ENCODE measurements at regions not wholly inside any gene's neighbourhood (a gene's known extent, or its start where the extent isn't known, plus 50 kb on each side); places are given as distances from the start of the nearest gene placed in this dataset.

GRCh38 chr6:92216717-92217116 lies 1202.6 kb downstream of the EPHA7 start:
- no peaks in the 10 kb centered on the region for H3K27me3 ChIP-seq (ENCODE audit: control insufficient read depth, extremely low read depth, insufficient read depth, low read length)
- TF ChIP-seq, protein P1, sequence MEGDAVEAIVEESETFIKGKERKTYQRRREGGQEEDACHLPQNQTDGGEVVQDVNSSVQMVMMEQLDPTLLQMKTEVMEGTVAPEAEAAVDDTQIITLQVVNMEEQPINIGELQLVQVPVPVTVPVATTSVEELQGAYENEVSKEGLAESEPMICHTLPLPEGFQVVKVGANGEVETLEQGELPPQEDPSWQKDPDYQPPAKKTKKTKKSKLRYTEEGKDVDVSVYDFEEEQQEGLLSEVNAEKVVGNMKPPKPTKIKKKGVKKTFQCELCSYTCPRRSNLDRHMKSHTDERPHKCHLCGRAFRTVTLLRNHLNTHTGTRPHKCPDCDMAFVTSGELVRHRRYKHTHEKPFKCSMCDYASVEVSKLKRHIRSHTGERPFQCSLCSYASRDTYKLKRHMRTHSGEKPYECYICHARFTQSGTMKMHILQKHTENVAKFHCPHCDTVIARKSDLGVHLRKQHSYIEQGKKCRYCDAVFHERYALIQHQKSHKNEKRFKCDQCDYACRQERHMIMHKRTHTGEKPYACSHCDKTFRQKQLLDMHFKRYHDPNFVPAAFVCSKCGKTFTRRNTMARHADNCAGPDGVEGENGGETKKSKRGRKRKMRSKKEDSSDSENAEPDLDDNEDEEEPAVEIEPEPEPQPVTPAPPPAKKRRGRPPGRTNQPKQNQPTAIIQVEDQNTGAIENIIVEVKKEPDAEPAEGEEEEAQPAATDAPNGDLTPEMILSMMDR (optimal IDR thresholded peaks at IDR 0.05 in 1 of 3, IDR thresholded peaks at IDR 0.05 in 1 of 3, conservative IDR thresholded peaks at IDR 0.05 in 1 of 3; ENCODE audit: extremely low read depth in 1 of 3, insufficient read depth in 2 of 3, low read length in 3 of 3) = no peak
- no peak for TF ChIP-seq EZH2 (IDR thresholded peaks at IDR 0.05; ENCODE audit: low read length)

GRCh38 chr6:92201618-92202017 lies 1217.7 kb downstream of the EPHA7 start:
- no peak overlapping the region for H3K27ac ChIP-seq (ENCODE audit: control insufficient read depth, insufficient read depth, low read length)
- DNase-seq (ENCODE audit: low read depth, low spot score) (no peak), FAIRE-seq (no peak)
- no peak overlapping the region for H3K9ac ChIP-seq (ENCODE audit: control insufficient read depth, extremely low read depth, insufficient read depth, low read length)
- no peaks in the 10 kb centered on the region for H3K79me2 ChIP-seq (ENCODE audit: control insufficient read depth, insufficient read depth, low read length)
- no peaks in the 10 kb centered on the region for H3K4me1 ChIP-seq (ENCODE audit: control insufficient read depth, extremely low read depth, insufficient read depth, low read length)
- H3K27me3 ChIP-seq (ENCODE audit: control insufficient read depth, extremely low read depth, insufficient read depth, low read length) = no peaks in the 10 kb centered on the region
- H3K36me3 ChIP-seq (ENCODE audit: control insufficient read depth in 2 of 2, extremely low read depth in 1 of 2, insufficient read depth in 2 of 2, low read length in 2 of 2) = no peaks in the 10 kb centered on the region
- H4K20me1 ChIP-seq (ENCODE audit: control insufficient read depth, extremely low read depth, insufficient read depth, low read length) = no peaks in the 10 kb centered on the region
- H3K4me3 ChIP-seq (ENCODE audit: control insufficient read depth in 2 of 3, extremely low read depth in 1 of 3, insufficient read depth in 2 of 3, low read depth in 1 of 3, low read length in 3 of 3) = no peak overlapping the region
- no peaks in the 10 kb centered on the region for H3K9me3 ChIP-seq (ENCODE audit: control insufficient read depth, low read depth, low read length)
- H3K9me1 ChIP-seq (ENCODE audit: control insufficient read depth, extremely low read depth, insufficient read depth, low read length) = no peaks in the 10 kb centered on the region
- no peak for TF ChIP-seq EZH2 (IDR thresholded peaks at IDR 0.05; ENCODE audit: low read length)
- TF ChIP-seq, protein P1 (optimal IDR thresholded peaks at IDR 0.05 in 1 of 3, IDR thresholded peaks at IDR 0.05 in 1 of 3, conservative IDR thresholded peaks at IDR 0.05 in 1 of 3; ENCODE audit: extremely low read depth in 1 of 3, insufficient read depth in 2 of 3, low read length in 3 of 3) = no peak
- H2AFZ ChIP-seq (ENCODE audit: control insufficient read depth, low read length) = no peak overlapping the region
- H3K4me2 ChIP-seq (ENCODE audit: control insufficient read depth, extremely low read depth, insufficient read depth, low read depth, low read length) = no peak overlapping the region
- dilution Hi-C loops (cut with MboI; ENCODE audit: extremely low pct_ligation_motif_present, low sequenced_read_pairs) = no loop called here

More at GRCh38 chr6:92216717-92217116, 1202.6 kb downstream of the EPHA7 start:
- no peaks in the 10 kb centered on the region for H3K4me1 ChIP-seq (ENCODE audit: control insufficient read depth, extremely low read depth, insufficient read depth, low read length)
- no peak overlapping the region for H3K4me2 ChIP-seq (ENCODE audit: control insufficient read depth, extremely low read depth, insufficient read depth, low read depth, low read length)
- H3K9me1 ChIP-seq (ENCODE audit: control insufficient read depth, extremely low read depth, insufficient read depth, low read length) = no peaks in the 10 kb centered on the region
- no peaks in the 10 kb centered on the region for H3K79me2 ChIP-seq (ENCODE audit: control insufficient read depth, insufficient read depth, low read length)
- H3K36me3 ChIP-seq (ENCODE audit: control insufficient read depth in 2 of 2, extremely low read depth in 1 of 2, insufficient read depth in 2 of 2, low read length in 2 of 2) = no peaks in the 10 kb centered on the region
- no peaks in the 10 kb centered on the region for H4K20me1 ChIP-seq (ENCODE audit: control insufficient read depth, extremely low read depth, insufficient read depth, low read length)
- no peak overlapping the region for H3K4me3 ChIP-seq (ENCODE audit: control insufficient read depth in 2 of 3, extremely low read depth in 1 of 3, insufficient read depth in 2 of 3, low read depth in 1 of 3, low read length in 3 of 3)
- H3K27ac ChIP-seq (ENCODE audit: control insufficient read depth, insufficient read depth, low read length) = no peak overlapping the region
- no peak overlapping the region for H3K9ac ChIP-seq (ENCODE audit: control insufficient read depth, extremely low read depth, insufficient read depth, low read length)
- DNase-seq (ENCODE audit: low read depth, low spot score) (no peak), FAIRE-seq (no peak)
- dilution Hi-C loops (cut with MboI; ENCODE audit: extremely low pct_ligation_motif_present, low sequenced_read_pairs) = no loop called here
- H2AFZ ChIP-seq (ENCODE audit: control insufficient read depth, low read length) = no peak overlapping the region
- no peaks in the 10 kb centered on the region for H3K9me3 ChIP-seq (ENCODE audit: control insufficient read depth, low read depth, low read length)

Data from keratinocyte (primary cell).